Neural cell (in vitro differentiated cells): ENCODE measurements at regions not wholly inside any gene's neighbourhood (a gene's known extent, or its start where the extent isn't known, plus 50 kb on each side); places are given as distances from the start of the nearest gene placed in this dataset.

Experiments used
- H2AFZ ChIP-seq: fragments of 200-600, 300-800 bp; sonication (generic), shearing (Covaris generic); 2 replicates; pipeline ENCODE4 v1.6.0; 2014; ENCODE audit warnings: low read depth, mild to moderate bottlenecking, antibody characterized with exemption, low read length, moderate library complexity
- H3F3A ChIP-seq: fragments of 200-600 bp; shearing (Covaris generic); 2 replicates; pipeline ENCODE4 v1.6.1; 2016; ENCODE audit warnings: mild to moderate bottlenecking, moderate library complexity, mixed read lengths, antibody characterized with exemption, low read length; ENCODE audit not compliant: insufficient read depth, poor library complexity, severe bottlenecking
- H3K27ac ChIP-seq: fragments of 200-600, 300-800 bp; sonication (generic), shearing (Covaris generic); 2 replicates; pipeline ENCODE4 v1.5.1; 2014; ENCODE audit warnings: mild to moderate bottlenecking, low read length, moderate library complexity
- H3K27me3 ChIP-seq: fragments of 300-800, 200-600 bp; sonication (generic), shearing (Covaris generic); 2 replicates; pipeline ENCODE4 v1.6.0; 2014; ENCODE audit warnings: mild to moderate bottlenecking, low read depth, low read length, moderate library complexity; ENCODE audit not compliant: insufficient read depth
- H3K36me3 ChIP-seq: fragments of 300-800, 200-600 bp; sonication (generic), shearing (Covaris generic); 2 replicates; pipeline ENCODE4 v1.5.1; 2014; ENCODE audit warnings: mild to moderate bottlenecking, antibody characterized with exemption, low read length, moderate library complexity; ENCODE audit not compliant: insufficient read depth
- H3K4me2 ChIP-seq: fragments of 300-800, 200-600 bp; sonication (generic), shearing (Covaris generic); 2 replicates; pipeline ENCODE4 v1.6.0; 2014; ENCODE audit warnings: mild to moderate bottlenecking, low read length
- H3K4me3 ChIP-seq: fragments of 300-800, 200-600 bp; sonication (generic), shearing (Covaris generic); 2 replicates; pipeline ENCODE4 v1.5.1; 2014; ENCODE audit warnings: mild to moderate bottlenecking, low read length, moderate library complexity
- H3K79me2 ChIP-seq: fragments of 200-600 bp; shearing (Covaris generic); replicated peaks from 2 replicates; pipeline ENCODE4 v1.6.0; 2014; ENCODE audit warnings: mild to moderate bottlenecking, low read length, moderate library complexity; ENCODE audit not compliant: insufficient read depth
- H3K9ac ChIP-seq: fragments of 300-800, 200-600 bp; sonication (generic), shearing (Covaris generic); 2 replicates; pipeline ENCODE4 v1.6.1; 2016; ENCODE audit warnings: mild to moderate bottlenecking, low read length, mixed read lengths
- H3K9me2 ChIP-seq: fragments of 200-600 bp; shearing (Covaris generic); 2 replicates; pipeline ENCODE4 v1.6.1; 2016; ENCODE audit warnings: mild to moderate bottlenecking, low read length, mixed read lengths; ENCODE audit not compliant: insufficient read depth
- H3K9me3 ChIP-seq: fragments of 200-600, 300-800 bp; sonication (generic), shearing (Covaris generic); 2 replicates; pipeline ENCODE4 v1.6.1; 2016; ENCODE audit warnings: mild to moderate bottlenecking, mixed run types, low read length, moderate library complexity, mixed read lengths
- H4K20me1 ChIP-seq: fragments of 200-600 bp; shearing (Covaris generic); 2 replicates; pipeline ENCODE4 v1.6.1; 2016; ENCODE audit warnings: mild to moderate bottlenecking, mixed run types; ENCODE audit not compliant: insufficient read depth
- EP300 ChIP-seq: fragments of 450-650 bp; conservative IDR thresholded peaks from 2 replicates; pipeline ENCODE4 v1.6.1; 2014; ENCODE audit warnings: antibody characterized with exemption, mild to moderate bottlenecking, moderate library complexity; ENCODE audit not compliant: poor library complexity, severe bottlenecking
- EZH2 ChIP-seq: fragments of 200-600, 300-800 bp; shearing (Covaris generic), sonication (generic); IDR thresholded peaks from 2 replicates; pipeline ENCODE4 v1.6.1; 2014; ENCODE audit warnings: antibody characterized with exemption, low read length, borderline replicate concordance, mild to moderate bottlenecking; ENCODE audit not compliant: insufficient read depth, poor library complexity, severe bottlenecking
- MXI1 ChIP-seq: fragments of 450-650 bp; conservative IDR thresholded peaks from 2 replicates; pipeline ENCODE4 v1.6.1; 2014; ENCODE audit warnings: antibody characterized with exemption, mild to moderate bottlenecking; ENCODE audit not compliant: poor library complexity, severe bottlenecking
- POLR2AphosphoS5 ChIP-seq: IDR thresholded peaks from 2 replicates; pipeline ENCODE4 v1.6.1; 2012
- RAD21 ChIP-seq: fragments of 450-650 bp; conservative IDR thresholded peaks from 2 replicates; pipeline ENCODE4 v1.6.1; 2014; ENCODE audit warnings: antibody characterized with exemption, mild to moderate bottlenecking, moderate library complexity
- REST ChIP-seq: IDR thresholded peaks from 2 replicates; pipeline ENCODE4 v1.6.1; 2012; ENCODE audit warnings: borderline replicate concordance
- SMC3 ChIP-seq: fragments of 450-650 bp; conservative IDR thresholded peaks from 2 replicates; pipeline ENCODE4 v1.6.1; 2014; ENCODE audit warnings: antibody characterized with exemption, mild to moderate bottlenecking, moderate library complexity; ENCODE audit not compliant: poor library complexity
- TAF1 ChIP-seq: IDR thresholded peaks from 2 replicates; pipeline ENCODE4 v1.6.1; 2012; ENCODE audit warnings: low read depth
- TF ChIP-seq, protein P1 (sequence below): fragments of 450-650 bp; IDR thresholded peaks from 2 replicates; pipeline ENCODE4 v1.5.1; 2014; ENCODE audit warnings: antibody characterized with exemption, mild to moderate bottlenecking, moderate library complexity; ENCODE audit not compliant: poor library complexity, severe bottlenecking

- H3K9ac ChIP-seq: no peak overlapping the region
- H3K27me3 ChIP-seq: no peaks in the 10 kb centered on the region
- H3K9me2 ChIP-seq: no peaks in the 10 kb centered on the region
- TF ChIP-seq MXI1: no peak
- no peak for TF ChIP-seq SMC3
- H3K79me2 ChIP-seq: no peaks in the 10 kb centered on the region
- H3F3A ChIP-seq: no peaks in the 10 kb centered on the region
- H3K36me3 ChIP-seq: no peaks in the 10 kb centered on the region
- no peaks in the 10 kb centered on the region for H4K20me1 ChIP-seq
- H3K9me3 ChIP-seq: no peaks in the 10 kb centered on the region
- H2AFZ ChIP-seq: no peak overlapping the region
- H3K27ac ChIP-seq: no peak overlapping the region
- H3K4me3 ChIP-seq: no peak overlapping the region
- H3K4me2 ChIP-seq: no peak overlapping the region
Observed at GRCh38 chr4:175273995-175274753, 356.0 kb downstream of the ADAM29 start.

DNA sequence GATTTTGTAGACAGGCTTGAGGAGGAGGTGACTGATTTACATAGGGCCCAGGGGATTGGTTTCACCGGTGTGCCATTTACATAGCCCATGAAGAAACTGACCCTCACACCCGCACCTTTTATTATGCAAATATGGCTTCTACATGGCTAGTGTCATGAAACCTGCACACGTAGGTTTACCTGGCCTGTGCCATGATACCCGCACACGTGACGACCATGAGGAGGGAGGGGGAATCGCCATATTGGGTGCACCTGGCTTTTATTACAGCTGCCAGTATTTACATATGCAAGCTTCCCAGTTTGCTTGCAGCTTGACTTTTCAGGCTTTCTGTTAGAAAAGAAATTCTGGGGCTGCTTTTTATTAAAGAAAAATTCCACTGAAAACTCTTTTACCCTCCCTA, 359.7 kb downstream of the ADAM29 start:
- H3K36me3 ChIP-seq: no peaks in the 10 kb centered on the region
- no peaks in the 10 kb centered on the region for H3K9me3 ChIP-seq
- H3K4me2 ChIP-seq: no peak overlapping the region
- H3K4me3 ChIP-seq: no peak overlapping the region
- no peaks in the 10 kb centered on the region for H3K79me2 ChIP-seq
- H3K9me2 ChIP-seq: no peaks in the 10 kb centered on the region
- no peaks in the 10 kb centered on the region for H3F3A ChIP-seq
- H3K27ac ChIP-seq: no peak overlapping the region
- no peak overlapping the region for H3K9ac ChIP-seq
- no peak overlapping the region for H2AFZ ChIP-seq
- H4K20me1 ChIP-seq: no peaks in the 10 kb centered on the region
- TF ChIP-seq SMC3: no peak
- no peak for TF ChIP-seq MXI1
- no peaks in the 10 kb centered on the region for H3K27me3 ChIP-seq

- TF ChIP-seq REST (no peak), SMC3 (no peak), MXI1 (no peak), EZH2 (no peak), TAF1 (no peak), POLR2AphosphoS5 (no peak), EP300 (no peak), RAD21 (no peak)
- TF ChIP-seq, protein P1, sequence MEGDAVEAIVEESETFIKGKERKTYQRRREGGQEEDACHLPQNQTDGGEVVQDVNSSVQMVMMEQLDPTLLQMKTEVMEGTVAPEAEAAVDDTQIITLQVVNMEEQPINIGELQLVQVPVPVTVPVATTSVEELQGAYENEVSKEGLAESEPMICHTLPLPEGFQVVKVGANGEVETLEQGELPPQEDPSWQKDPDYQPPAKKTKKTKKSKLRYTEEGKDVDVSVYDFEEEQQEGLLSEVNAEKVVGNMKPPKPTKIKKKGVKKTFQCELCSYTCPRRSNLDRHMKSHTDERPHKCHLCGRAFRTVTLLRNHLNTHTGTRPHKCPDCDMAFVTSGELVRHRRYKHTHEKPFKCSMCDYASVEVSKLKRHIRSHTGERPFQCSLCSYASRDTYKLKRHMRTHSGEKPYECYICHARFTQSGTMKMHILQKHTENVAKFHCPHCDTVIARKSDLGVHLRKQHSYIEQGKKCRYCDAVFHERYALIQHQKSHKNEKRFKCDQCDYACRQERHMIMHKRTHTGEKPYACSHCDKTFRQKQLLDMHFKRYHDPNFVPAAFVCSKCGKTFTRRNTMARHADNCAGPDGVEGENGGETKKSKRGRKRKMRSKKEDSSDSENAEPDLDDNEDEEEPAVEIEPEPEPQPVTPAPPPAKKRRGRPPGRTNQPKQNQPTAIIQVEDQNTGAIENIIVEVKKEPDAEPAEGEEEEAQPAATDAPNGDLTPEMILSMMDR: no peak
- no peaks in the 10 kb centered on the region for H4K20me1 ChIP-seq
- H3F3A ChIP-seq: no peaks in the 10 kb centered on the region
- no peaks in the 10 kb centered on the region for H3K27me3 ChIP-seq
- no peak overlapping the region for H3K4me3 ChIP-seq
- no peak overlapping the region for H3K4me2 ChIP-seq
- H2AFZ ChIP-seq: no peak overlapping the region
- no peaks in the 10 kb centered on the region for H3K36me3 ChIP-seq
- H3K9me3 ChIP-seq: no peaks in the 10 kb centered on the region
- H3K9ac ChIP-seq: no peak overlapping the region
- H3K9me2 ChIP-seq: no peaks in the 10 kb centered on the region
- no peaks in the 10 kb centered on the region for H3K79me2 ChIP-seq
- no peak overlapping the region for H3K27ac ChIP-seq
Observed at GRCh38 chr4:175280153-175280552, 362.0 kb downstream of the ADAM29 start.
